GM12892 (cell line): ENCODE measurements at regions not wholly inside any gene's neighbourhood (a gene's known extent, or its start where the extent isn't known, plus 50 kb on each side); places are given as distances from the start of the nearest gene placed in this dataset.

Experiments
- DNase-seq: peaks from one replicate; pipeline ENCODE4 v3.0.0; 2011; ENCODE audit not compliant: insufficient read length
- FAIRE-seq: peaks from 2 replicates; lab custom pipeline; 2011; peaks lifted over from hg19 to GRCh38; lab: Jason Lieb, UNC
- POLR2A ChIP-seq: IDR thresholded peaks from 2 replicates; pipeline ENCODE4 v1.6.1; 2011; ENCODE audit warnings: low read depth, low read length, control low read depth
- POLR2AphosphoS5 ChIP-seq: IDR thresholded peaks from 2 replicates; pipeline ENCODE4 v1.6.1; 2011; ENCODE audit warnings: low read depth, low read length, control low read depth
- TAF1 ChIP-seq: IDR thresholded peaks from 2 replicates; pipeline ENCODE4 v1.6.1; 2011; ENCODE audit warnings: low read depth, mild to moderate bottlenecking, control low read depth, low read length, borderline replicate concordance

DNA sequence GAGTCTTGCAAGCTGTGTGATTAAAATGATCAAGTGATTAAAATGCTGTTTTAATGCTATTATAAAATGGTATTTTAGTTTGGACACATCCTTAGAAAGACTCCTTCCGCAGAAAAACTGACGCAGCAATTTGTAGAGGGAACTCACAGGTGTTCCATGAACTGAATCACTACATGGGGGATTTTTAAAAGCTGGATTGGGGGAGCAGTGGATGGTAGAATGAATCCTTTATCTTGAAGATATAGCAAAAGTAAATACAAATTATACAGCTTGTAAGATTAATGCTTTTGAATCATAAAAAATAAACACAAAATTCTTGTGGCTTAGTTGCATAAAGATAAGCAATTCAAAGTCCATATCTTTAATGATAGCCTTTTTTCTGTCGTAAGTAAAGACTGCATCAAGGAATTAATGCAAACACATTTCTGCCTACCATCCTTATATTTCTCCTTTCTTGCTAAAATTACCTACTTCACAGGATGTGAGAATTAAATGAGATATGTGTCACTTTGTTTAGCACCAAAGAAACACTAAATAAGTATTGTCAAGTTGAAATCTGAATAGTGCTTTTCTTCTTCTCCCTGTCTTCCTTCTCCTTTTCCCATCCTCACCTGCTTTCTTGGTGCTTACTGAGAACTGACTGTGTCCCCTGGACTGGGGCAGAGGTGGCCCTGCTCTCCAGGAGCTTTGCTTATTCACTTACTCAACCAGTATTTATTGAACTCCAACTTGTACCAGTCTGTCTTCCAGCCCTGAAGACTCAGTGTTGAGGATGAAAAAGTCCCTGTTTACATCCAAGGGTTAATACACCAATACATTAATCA is 61.5 kb upstream of the F3 start:
- DNase-seq (no peak), FAIRE-seq (no peak)
- TF ChIP-seq TAF1 (no peak), POLR2A (no peak), POLR2AphosphoS5 (no peak)

- no peak for DNase-seq
- TF ChIP-seq POLR2AphosphoS5: no peak
- TF ChIP-seq POLR2A: no peak
- no peak for TF ChIP-seq TAF1
- no peak for FAIRE-seq
Measured at GRCh38 chr1:94602316-94602715, 60.8 kb upstream of the F3 start.

- TF ChIP-seq POLR2A: no peak
- no peak for TF ChIP-seq POLR2AphosphoS5
- no peak for FAIRE-seq
- no peak for DNase-seq
Measured at GRCh38 chr1:94600556-94600955, 59.0 kb upstream of the F3 start.

DNA sequence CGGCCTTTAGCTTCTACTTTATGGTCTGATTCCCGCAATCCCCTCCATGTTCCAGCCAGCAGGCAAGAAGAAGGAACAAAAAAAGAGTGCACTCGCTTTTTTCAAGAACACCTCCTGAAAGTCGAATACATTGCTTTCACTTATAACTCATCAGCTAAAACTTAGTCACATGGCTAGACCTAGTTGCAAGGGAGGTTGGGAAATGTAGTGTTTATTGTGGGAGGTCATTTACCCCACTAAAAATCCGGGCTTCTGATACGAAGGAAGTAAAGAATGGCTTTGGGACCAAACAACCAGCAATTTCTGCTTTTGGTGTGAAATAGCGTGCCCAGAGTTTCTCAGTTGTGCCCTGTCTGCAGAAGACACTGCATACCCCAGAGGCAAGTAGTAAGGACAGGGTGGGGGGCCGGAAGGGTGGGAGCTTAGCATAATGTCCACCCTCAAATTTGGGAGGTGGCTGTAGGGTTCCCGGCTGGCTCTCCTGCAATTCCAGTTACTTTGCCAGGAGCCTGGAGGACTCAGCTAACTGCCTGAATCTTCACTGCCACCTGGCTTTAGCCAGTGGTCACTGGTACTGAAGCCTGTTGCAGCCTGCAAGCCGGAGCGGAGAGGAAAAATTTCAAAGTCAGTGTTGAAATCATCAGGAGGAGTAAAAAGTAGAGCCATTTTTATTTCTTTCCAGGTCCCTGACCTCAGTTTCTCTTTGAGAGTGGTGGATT is 57.7 kb upstream of the F3 start:
- no peak for TF ChIP-seq POLR2A
- no peak for TF ChIP-seq POLR2AphosphoS5
- TF ChIP-seq TAF1: no peak
- FAIRE-seq: no peak
- DNase-seq: no peak

- TF ChIP-seq POLR2AphosphoS5: no peak
- no peak for TF ChIP-seq TAF1
- TF ChIP-seq POLR2A: no peak
- FAIRE-seq: no peak
- no peak for DNase-seq
Measured at GRCh38 chr1:94597701-94598100, 56.1 kb upstream of the F3 start.

DNA sequence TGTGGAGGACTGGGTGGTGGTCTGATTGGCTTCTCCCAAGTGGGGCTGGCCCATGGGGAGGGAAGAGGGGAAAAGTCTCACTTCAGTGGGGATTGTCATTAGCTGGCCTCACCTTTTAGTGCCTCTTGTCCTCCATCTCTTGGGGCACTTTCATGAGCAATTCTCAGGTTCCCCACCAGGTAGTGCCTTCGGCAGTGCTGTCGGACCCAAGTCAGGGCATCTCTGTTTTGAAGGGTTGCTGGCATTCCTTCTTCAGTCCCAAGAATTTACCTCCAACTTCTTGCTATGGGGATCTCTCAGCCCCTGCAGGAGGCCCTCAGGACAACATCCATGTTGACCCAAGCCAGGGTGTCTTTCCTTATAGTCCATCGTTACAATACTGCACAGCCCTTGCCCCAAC is 54.7 kb upstream of the F3 start:
- FAIRE-seq: no peak
- DNase-seq: no peak
- no peak for TF ChIP-seq POLR2AphosphoS5

GRCh38 chr1:94595658-94596057 is 54.1 kb upstream of the F3 start:
- TF ChIP-seq POLR2A: no peak
- no peak for TF ChIP-seq TAF1
- TF ChIP-seq POLR2AphosphoS5: no peak
- DNase-seq (no peak), FAIRE-seq (no peak)

DNA sequence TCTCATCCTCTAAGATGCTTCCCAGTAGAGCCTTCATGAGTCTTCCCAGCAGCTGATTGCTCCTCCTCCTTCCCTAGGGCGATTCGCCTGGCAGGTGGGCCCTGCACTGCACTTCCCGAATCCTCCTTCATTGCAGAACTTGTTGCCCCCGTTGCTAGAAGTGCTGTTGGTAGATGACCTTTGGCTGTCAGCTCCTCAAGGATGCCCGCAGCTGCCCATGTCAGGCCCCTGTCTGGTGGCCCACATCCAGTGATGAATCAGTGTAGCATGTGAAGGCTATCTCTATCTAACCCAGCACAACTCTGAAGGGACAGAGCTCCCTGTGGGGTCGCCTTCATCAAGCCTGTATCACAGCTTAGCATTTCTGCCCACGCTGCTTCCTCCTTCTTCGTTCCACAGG is 52.1 kb upstream of the F3 start:
- no peak for TF ChIP-seq POLR2A
- TF ChIP-seq TAF1: no peak
- no peak for TF ChIP-seq POLR2AphosphoS5
- FAIRE-seq: no peak
- no peak for DNase-seq

DNA sequence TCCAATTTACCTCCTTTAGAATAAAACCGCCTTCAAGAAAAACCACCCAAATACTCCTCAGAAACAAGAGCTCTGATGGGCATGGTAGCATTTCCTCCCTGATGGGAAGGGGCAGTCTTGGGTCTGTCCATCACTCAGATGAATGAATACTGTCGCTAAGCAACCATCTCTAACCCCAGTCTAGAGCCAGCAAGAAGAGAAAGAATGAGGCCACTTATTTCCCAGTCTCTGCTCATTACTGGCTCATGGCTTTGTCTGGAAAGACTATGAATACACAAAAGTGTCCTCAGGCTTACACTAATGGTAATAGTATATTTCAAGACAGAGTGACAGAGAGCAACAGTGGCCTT is 51.0 kb upstream of the F3 start:
- FAIRE-seq (no peak), DNase-seq (no peak)
- TF ChIP-seq TAF1: no peak

DNA sequence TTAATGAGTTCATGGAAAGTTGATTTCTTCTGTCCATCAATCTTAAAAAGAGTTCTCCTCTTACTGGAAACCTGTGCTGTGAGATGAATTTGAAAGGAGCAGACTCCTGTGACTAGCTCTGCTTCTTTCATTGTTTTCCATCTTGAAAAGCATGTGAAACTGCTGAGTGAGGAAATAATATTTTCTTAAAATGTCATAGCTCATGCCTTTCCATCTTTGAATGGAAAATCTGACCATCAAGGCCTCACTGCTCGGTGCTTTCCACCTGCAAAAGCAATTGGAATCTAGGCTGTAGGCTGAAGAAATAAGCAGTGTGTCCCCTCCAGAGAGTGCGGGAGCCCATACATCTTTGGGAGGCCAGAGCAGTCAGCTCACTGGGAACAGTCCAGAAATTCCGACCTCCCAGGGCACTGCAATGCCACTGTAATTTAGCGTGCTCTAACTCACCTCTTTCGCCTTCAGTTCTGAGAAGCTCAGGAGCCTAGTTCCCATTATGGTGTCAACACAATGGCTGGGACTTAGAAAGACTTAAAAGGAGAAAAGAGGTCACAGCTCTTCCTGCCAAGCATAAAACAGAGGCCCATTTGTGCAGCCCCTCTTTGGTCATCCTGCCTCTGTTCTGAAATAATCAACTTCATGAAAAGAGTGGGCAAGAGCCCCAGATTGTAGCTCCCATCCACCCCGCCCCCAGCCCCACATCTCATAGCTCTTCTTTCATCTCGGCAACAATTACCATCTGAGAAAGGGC is 50.4 kb upstream of the F3 start:
- FAIRE-seq: no peak
- TF ChIP-seq POLR2AphosphoS5: no peak
- no peak for TF ChIP-seq TAF1
- no peak for TF ChIP-seq POLR2A
- no peak for DNase-seq
